ENCODE measurements at regions not wholly inside any gene's neighbourhood (a gene's known extent, or its start where the extent isn't known, plus 50 kb on each side); places are given as distances from the start of the nearest gene placed in this dataset.

- intact Hi-C loops (cut with DNase I), result no loop called here
- no peak for ATAC-seq (ENCODE audit: poor library complexity)
- DNase-seq, result no peak
Measured at GRCh38 chr2:864501-865106, 86.0 kb upstream of the SNTG2 start.

GRCh38 chr2:863732-864450 lies 86.8 kb upstream of the SNTG2 start:
- DNase-seq (no peak), ATAC-seq (ENCODE audit: poor library complexity) (no peak)
- intact Hi-C loops (cut with DNase I), result no loop called here

GRCh38 chr2:862731-863466 lies 87.8 kb upstream of the SNTG2 start:
- no peak for DNase-seq
- intact Hi-C loops (cut with DNase I), result no loop called here
- ATAC-seq (ENCODE audit: poor library complexity), result no peak

GRCh38 chr2:862355-862687 lies 88.3 kb upstream of the SNTG2 start:
- intact Hi-C loops (cut with DNase I), result no loop called here
- no peak for DNase-seq
- no peak for ATAC-seq (ENCODE audit: poor library complexity)

GRCh38 chr2:861655-862354 lies 88.8 kb upstream of the SNTG2 start:
- intact Hi-C loops (cut with DNase I), result no loop called here
- ATAC-seq (ENCODE audit: poor library complexity), result no peak
- DNase-seq, result no peak

GRCh38 chr2:860259-860855 lies 90.3 kb upstream of the SNTG2 start:
- DNase-seq (no peak), ATAC-seq (ENCODE audit: poor library complexity) (no peak)
- intact Hi-C loops (cut with DNase I), result no loop called here

- intact Hi-C loops (cut with DNase I), result no loop called here
- ATAC-seq (ENCODE audit: poor library complexity) (no peak), DNase-seq (no peak)
Measured at GRCh38 chr2:858646-859045, 92.0 kb upstream of the SNTG2 start.

GRCh38 chr2:857937-858336 lies 92.7 kb upstream of the SNTG2 start:
- DNase-seq (no peak), ATAC-seq (ENCODE audit: poor library complexity) (no peak)
- intact Hi-C loops (cut with DNase I), result no loop called here

GRCh38 chr2:857081-857480 lies 93.6 kb upstream of the SNTG2 start:
- no peak for DNase-seq
- no peak for ATAC-seq (ENCODE audit: poor library complexity)
- intact Hi-C loops (cut with DNase I), result no loop called here

- intact Hi-C loops (cut with DNase I), result no loop called here
- ATAC-seq (ENCODE audit: poor library complexity) (no peak), DNase-seq (no peak)
Measured at GRCh38 chr2:856456-856855, 94.2 kb upstream of the SNTG2 start.

GRCh38 chr2:856041-856440 lies 94.6 kb upstream of the SNTG2 start:
- intact Hi-C loops (cut with DNase I), result no loop called here
- DNase-seq, result no peak
- no peak for ATAC-seq (ENCODE audit: poor library complexity)

- intact Hi-C loops (cut with DNase I), result no loop called here
Measured at GRCh38 chr2:855177-855576, 95.5 kb upstream of the SNTG2 start.

GRCh38 chr2:854460-854859 lies 96.2 kb upstream of the SNTG2 start:
- DNase-seq (peak; percentile 58), ATAC-seq (ENCODE audit: poor library complexity) (no peak)
- intact Hi-C loops (cut with DNase I), result loop anchor here (5.0 kb wide), 1 partner anchor 693 kb away; no protein-coding TSS in a partner anchor

More at GRCh38 chr2:855177-855576, 95.5 kb upstream of the SNTG2 start:
- DNase-seq (no peak), ATAC-seq (ENCODE audit: poor library complexity) (no peak)

- DNase-seq (no peak), ATAC-seq (ENCODE audit: poor library complexity) (no peak)
- intact Hi-C loops (cut with DNase I), result loop anchor here (5.0 kb wide), 1 partner anchor 694 kb away; no protein-coding TSS in a partner anchor
Measured at GRCh38 chr2:853203-853870, 97.3 kb upstream of the SNTG2 start.

GRCh38 chr2:852168-852567 lies 98.5 kb upstream of the SNTG2 start:
- intact Hi-C loops (cut with DNase I), result loop anchor here (5.0 kb wide), 1 partner anchor 695 kb away; no protein-coding TSS in a partner anchor
- ATAC-seq (ENCODE audit: poor library complexity) (no peak), DNase-seq (no peak)

- DNase-seq, result no peak
- ATAC-seq (ENCODE audit: poor library complexity), result no peak
- intact Hi-C loops (cut with DNase I), result loop anchor here (5.0 kb wide), 1 partner anchor 696 kb away; no protein-coding TSS in a partner anchor
Measured at GRCh38 chr2:851680-852079, 99.0 kb upstream of the SNTG2 start.

GRCh38 chr2:851078-851477 lies 99.6 kb upstream of the SNTG2 start:
- ATAC-seq (ENCODE audit: poor library complexity) (no peak), DNase-seq (no peak)
- intact Hi-C loops (cut with DNase I), result loop anchor here (5.0 kb wide), 1 partner anchor 696 kb away; no protein-coding TSS in a partner anchor

GRCh38 chr2:850429-850828 lies 100.2 kb upstream of the SNTG2 start:
- intact Hi-C loops (cut with DNase I), result loop anchor here (5.0 kb wide), 1 partner anchor 697 kb away; no protein-coding TSS in a partner anchor
- ATAC-seq (ENCODE audit: poor library complexity), result no peak
- no peak for DNase-seq
